Uterus (tissue), 2 donors: ENCODE measurements at regions not wholly inside any gene's neighbourhood (a gene's known extent, or its start where the extent isn't known, plus 50 kb on each side); places are given as distances from the start of the nearest gene placed in this dataset.

ENCODE experiments used
- POLR2A ChIP-seq, 2 donors: fragments of 450-650 bp; IDR thresholded peaks; one replicate each; pipeline ENCODE4 v1.6.1; 2016; ENCODE audit warnings: antibody characterized with exemption in 2 of 2, mild to moderate bottlenecking in 1 of 2, moderate library complexity in 1 of 2
- TF ChIP-seq, protein P1 (sequence below), 4 experiments: fragments of 200-600 bp in 2 of 4; fragments of 450-650 bp in 2 of 4; sonication (generic) in 2 of 4; IDR thresholded peaks; one replicate each; pipeline ENCODE4 v1.5.1; 2016 to 2019; ENCODE audit warnings: antibody characterized with exemption in 4 of 4, mild to moderate bottlenecking in 2 of 4, moderate library complexity in 1 of 4

GRCh38 chr3:69658514-69659140 lies 80.6 kb upstream of the MITF start:
- TF ChIP-seq, protein P1, sequence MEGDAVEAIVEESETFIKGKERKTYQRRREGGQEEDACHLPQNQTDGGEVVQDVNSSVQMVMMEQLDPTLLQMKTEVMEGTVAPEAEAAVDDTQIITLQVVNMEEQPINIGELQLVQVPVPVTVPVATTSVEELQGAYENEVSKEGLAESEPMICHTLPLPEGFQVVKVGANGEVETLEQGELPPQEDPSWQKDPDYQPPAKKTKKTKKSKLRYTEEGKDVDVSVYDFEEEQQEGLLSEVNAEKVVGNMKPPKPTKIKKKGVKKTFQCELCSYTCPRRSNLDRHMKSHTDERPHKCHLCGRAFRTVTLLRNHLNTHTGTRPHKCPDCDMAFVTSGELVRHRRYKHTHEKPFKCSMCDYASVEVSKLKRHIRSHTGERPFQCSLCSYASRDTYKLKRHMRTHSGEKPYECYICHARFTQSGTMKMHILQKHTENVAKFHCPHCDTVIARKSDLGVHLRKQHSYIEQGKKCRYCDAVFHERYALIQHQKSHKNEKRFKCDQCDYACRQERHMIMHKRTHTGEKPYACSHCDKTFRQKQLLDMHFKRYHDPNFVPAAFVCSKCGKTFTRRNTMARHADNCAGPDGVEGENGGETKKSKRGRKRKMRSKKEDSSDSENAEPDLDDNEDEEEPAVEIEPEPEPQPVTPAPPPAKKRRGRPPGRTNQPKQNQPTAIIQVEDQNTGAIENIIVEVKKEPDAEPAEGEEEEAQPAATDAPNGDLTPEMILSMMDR (IDR thresholded peaks at IDR 0.05) = no peak
- no peak for TF ChIP-seq POLR2A (IDR thresholded peaks at IDR 0.05)
